A673 (cell line): ENCODE measurements at regions not wholly inside any gene's neighbourhood (a gene's known extent, or its start where the extent isn't known, plus 50 kb on each side); places are given as distances from the start of the nearest gene placed in this dataset.

Source experiments
- BruUV-seq: library from RNA; stranded (reverse); fragments of 400-500 nt; replicated peaks from 2 replicates; lab custom pipeline; 2021; lab: Mats Ljungman, UMichigan
- CTCF ChIA-PET: fragments of 300-600 bp; sonication (Branson Sonifier 250); formaldehyde crosslinking; loops from one replicate; lab custom pipeline; 2022; ENCODE audit warnings: antibody characterized with exemption; lab: Charles Lee
- POLR2A ChIA-PET: fragments of 300-600 bp; sonication (Branson Sonifier 250); formaldehyde crosslinking; loops from one replicate; lab custom pipeline; 2022; ENCODE audit warnings: antibody characterized with exemption; ENCODE audit not compliant: low non-redundant PET; lab: Charles Lee
- DNase-seq: peaks from one replicate; pipeline ENCODE4 v3.0.0-alpha.2; 2015; ENCODE audit warnings: low spot score
- H3K27ac ChIP-seq: fragments of 200-600 bp; sonication (generic); 2 replicates; pipeline ENCODE4 v1.5.1; 2016; ENCODE audit warnings: mixed run types, low read depth, mild to moderate bottlenecking, mixed read lengths, antibody characterized with exemption, low read length; ENCODE audit not compliant: poor library complexity, severe bottlenecking
- H3K27me3 ChIP-seq: fragments of 200-600 bp; sonication (generic); replicated peaks from 2 replicates; pipeline ENCODE4 v1.6.1; 2017; ENCODE audit warnings: mixed run types, low read depth, mild to moderate bottlenecking, mixed read lengths, antibody characterized with exemption, low read length; ENCODE audit not compliant: insufficient read depth, poor library complexity
- H3K36me3 ChIP-seq: fragments of 200-600 bp; sonication (generic); 2 replicates; pipeline ENCODE4 v1.6.1; 2016; ENCODE audit warnings: mixed run types, mild to moderate bottlenecking, mixed read lengths, antibody characterized with exemption, low read length; ENCODE audit not compliant: insufficient read depth, poor library complexity, severe bottlenecking
- H3K4me1 ChIP-seq: fragments of 200-600 bp; sonication (generic); 2 replicates; pipeline ENCODE4 v1.6.1; 2017; ENCODE audit warnings: mixed run types, mild to moderate bottlenecking, mixed read lengths, antibody characterized with exemption, low read length; ENCODE audit not compliant: insufficient read depth, poor library complexity, severe bottlenecking
- H3K4me3 ChIP-seq: fragments of 200-600 bp; sonication (generic); 2 replicates; pipeline ENCODE4 v1.5.1; 2016; ENCODE audit warnings: low read depth, mixed run types, mild to moderate bottlenecking, mixed read lengths, low read length; ENCODE audit not compliant: poor library complexity, severe bottlenecking
- H3K9me3 ChIP-seq: fragments of 200-600 bp; sonication (generic); 2 replicates; pipeline ENCODE4 v1.6.1; 2016; ENCODE audit warnings: mixed run types, low read depth, mild to moderate bottlenecking, mixed read lengths, antibody characterized with exemption, low read length; ENCODE audit not compliant: poor library complexity, severe bottlenecking
- EZH2 ChIP-seq: fragments of 200-600 bp; sonication (generic); IDR thresholded peaks from 2 replicates; pipeline ENCODE4 v1.6.1; 2017; ENCODE audit warnings: borderline replicate concordance, low read depth, mild to moderate bottlenecking, mixed read lengths, antibody characterized with exemption, low read length; ENCODE audit not compliant: poor library complexity, severe bottlenecking
- intact Hi-C: fragments of 100-400 bp; cut with micrococcal nuclease; formaldehyde crosslinking; loops from one replicate; pipeline ENCODE4 v1.10.0; 2022; ENCODE audit not compliant: unreplicated experiment
- TF ChIP-seq, protein P1 (sequence below): fragments of 300-800, 200-600 bp; sonication (generic); conservative IDR thresholded peaks from 2 replicates; pipeline ENCODE4 v1.5.1; 2017; ENCODE audit warnings: low read depth, mild to moderate bottlenecking, antibody characterized with exemption, low read length, moderate library complexity, mixed read lengths

GRCh38 chr5:11963227-11963626 is 59.0 kb upstream of the CTNND2 start:
- intact Hi-C loops, result no loop called here
- ChIA-PET CTCF (no interaction called here), POLR2A (no interaction called here)
- BruUV-seq, result no TSS peak
- Histone ChIP-seq H3K9me3 (peaks cover 2% of the 10 kb centered on the region), H3K27ac (no peak overlapping the region), H3K4me3 (no peak overlapping the region), H3K36me3 (no peaks in the 10 kb centered on the region), H3K27me3 (no peaks in the 10 kb centered on the region), H3K4me1 (no peaks in the 10 kb centered on the region)
- DNase-seq, result no peak
- TF ChIP-seq, protein P1, sequence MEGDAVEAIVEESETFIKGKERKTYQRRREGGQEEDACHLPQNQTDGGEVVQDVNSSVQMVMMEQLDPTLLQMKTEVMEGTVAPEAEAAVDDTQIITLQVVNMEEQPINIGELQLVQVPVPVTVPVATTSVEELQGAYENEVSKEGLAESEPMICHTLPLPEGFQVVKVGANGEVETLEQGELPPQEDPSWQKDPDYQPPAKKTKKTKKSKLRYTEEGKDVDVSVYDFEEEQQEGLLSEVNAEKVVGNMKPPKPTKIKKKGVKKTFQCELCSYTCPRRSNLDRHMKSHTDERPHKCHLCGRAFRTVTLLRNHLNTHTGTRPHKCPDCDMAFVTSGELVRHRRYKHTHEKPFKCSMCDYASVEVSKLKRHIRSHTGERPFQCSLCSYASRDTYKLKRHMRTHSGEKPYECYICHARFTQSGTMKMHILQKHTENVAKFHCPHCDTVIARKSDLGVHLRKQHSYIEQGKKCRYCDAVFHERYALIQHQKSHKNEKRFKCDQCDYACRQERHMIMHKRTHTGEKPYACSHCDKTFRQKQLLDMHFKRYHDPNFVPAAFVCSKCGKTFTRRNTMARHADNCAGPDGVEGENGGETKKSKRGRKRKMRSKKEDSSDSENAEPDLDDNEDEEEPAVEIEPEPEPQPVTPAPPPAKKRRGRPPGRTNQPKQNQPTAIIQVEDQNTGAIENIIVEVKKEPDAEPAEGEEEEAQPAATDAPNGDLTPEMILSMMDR, result no peak
- no peak for TF ChIP-seq EZH2

- no peaks in the 10 kb centered on the region for H3K27me3 ChIP-seq
- no TSS peak for BruUV-seq
- no peaks in the 10 kb centered on the region for H3K4me1 ChIP-seq
- no peak for DNase-seq
- no peak overlapping the region for H3K4me3 ChIP-seq
- peaks cover 5% of the 10 kb centered on the region for H3K9me3 ChIP-seq
- ChIA-PET CTCF (no interaction called here), POLR2A (no interaction called here)
- TF ChIP-seq, protein P1, result no peak
- no peak for TF ChIP-seq EZH2
- H3K36me3 ChIP-seq, result no peaks in the 10 kb centered on the region
- intact Hi-C loops, result no loop called here
- H3K27ac ChIP-seq, result no peak overlapping the region
Observed at GRCh38 chr5:11962122-11962521, 57.9 kb upstream of the CTNND2 start.

DNA sequence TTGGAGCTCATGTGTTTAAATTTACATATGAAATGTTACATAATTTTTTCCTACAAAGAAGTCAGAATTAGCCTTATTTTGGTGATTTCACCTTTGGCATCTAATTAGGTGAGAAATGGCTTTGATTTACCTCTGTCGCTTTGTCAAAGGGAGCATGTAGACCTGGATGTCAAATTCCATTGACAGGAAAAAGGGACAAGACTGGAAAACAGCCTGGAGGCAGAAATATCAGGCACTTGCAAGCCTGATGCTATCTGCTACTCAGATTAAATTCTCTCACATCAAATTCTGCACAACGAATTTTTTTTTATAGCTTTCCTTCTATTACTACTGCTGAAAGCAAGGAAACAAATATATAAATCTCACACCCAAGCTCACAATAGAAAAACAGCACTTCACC is 54.1 kb upstream of the CTNND2 start:
- no peak for TF ChIP-seq EZH2
- DNase-seq, result no peak
- BruUV-seq, result no TSS peak
- Histone ChIP-seq H3K27ac (no peak overlapping the region), H3K36me3 (no peaks in the 10 kb centered on the region), H3K27me3 (no peaks in the 10 kb centered on the region), H3K4me1 (no peaks in the 10 kb centered on the region), H3K9me3 (peaks cover 15% of the 10 kb centered on the region), H3K4me3 (no peak overlapping the region)
- intact Hi-C loops, result no loop called here
- ChIA-PET POLR2A (interaction anchor here (0.7 kb wide), 1 partner anchor 39 kb away, joined by 5 read pairs; no protein-coding TSS in a partner anchor), CTCF (no interaction called here)

DNA sequence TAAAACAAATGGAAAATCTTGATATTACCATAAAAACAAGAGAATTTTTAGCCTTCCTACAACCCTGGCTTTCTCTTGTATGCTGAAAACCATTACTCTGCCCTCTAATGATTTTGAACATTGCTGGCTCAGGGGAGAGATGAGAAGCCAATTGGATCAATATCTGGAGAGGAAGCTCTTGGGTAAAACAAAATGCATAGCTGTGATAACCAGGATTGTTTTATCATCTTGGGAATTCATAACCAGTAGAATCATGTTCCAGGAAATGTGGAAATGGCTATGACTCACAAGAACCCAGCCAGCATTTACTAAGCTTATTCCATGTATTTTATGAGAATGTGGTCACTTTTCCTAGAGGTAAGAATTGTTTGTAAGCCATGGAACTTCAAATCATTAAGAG is 51.1 kb upstream of the CTNND2 start:
- no peak for DNase-seq
- no peaks in the 10 kb centered on the region for H3K36me3 ChIP-seq
- POLR2A ChIA-PET, result no interaction called here
- intact Hi-C loops, result no loop called here
- H3K4me1 ChIP-seq, result no peaks in the 10 kb centered on the region
- peaks cover 15% of the 10 kb centered on the region for H3K9me3 ChIP-seq
- CTCF ChIA-PET, result no interaction called here
- no peaks in the 10 kb centered on the region for H3K27me3 ChIP-seq
- H3K4me3 ChIP-seq, result no peak overlapping the region
- no TSS peak for BruUV-seq
- no peak for TF ChIP-seq EZH2
- TF ChIP-seq, protein P1, result no peak
- H3K27ac ChIP-seq, result no peak overlapping the region
